ENCODE measurements at regions not wholly inside any gene's neighbourhood (a gene's known extent, or its start where the extent isn't known, plus 50 kb on each side); places are given as distances from the start of the nearest gene placed in this dataset.

DNA sequence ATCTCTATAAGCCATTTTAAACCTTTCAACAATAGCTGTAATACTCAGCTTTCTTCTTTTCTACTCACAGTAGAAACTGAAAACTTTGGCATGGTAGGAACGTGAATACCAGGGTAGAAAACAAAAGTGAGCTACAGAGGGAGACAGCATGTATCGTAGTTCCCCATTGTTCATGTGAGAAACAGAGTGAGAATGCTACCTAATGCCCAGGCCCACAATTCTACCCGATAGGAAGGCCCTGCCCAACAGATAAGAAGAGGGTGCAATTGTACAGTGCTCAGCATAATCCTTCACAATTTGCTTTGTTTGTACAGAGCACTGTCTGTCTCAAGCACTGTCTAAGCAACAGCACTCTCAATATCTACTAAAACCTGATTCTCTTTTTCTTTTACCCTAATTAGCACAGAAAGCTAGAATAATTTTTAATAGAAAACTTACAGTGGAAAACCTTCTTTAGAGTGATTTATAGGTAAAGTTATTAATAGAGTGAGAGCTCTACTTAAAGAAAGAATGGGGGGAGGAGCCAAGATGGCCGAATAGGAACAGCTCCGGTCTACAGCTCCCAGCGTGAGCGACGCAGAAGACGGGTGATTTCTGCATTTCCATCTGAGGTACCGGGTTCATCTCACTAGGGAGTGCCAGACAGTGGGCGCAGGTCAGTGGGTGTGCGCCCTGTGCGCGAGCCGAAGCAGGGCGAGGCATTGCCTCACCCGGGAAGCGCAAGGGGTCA lies 322.3 kb downstream of the EFNB2 start:
- no peak for DNase-seq (ENCODE audit: extremely low read depth, insufficient read length)
- Histone ChIP-seq H3K27me3 (replicated peaks; ENCODE audit: control insufficient read depth, insufficient read depth, low read length) (no peaks in the 10 kb centered on the region), H3K36me3 (ENCODE audit: control insufficient read depth, insufficient read depth, low read length) (no peaks in the 10 kb centered on the region), H3K4me3 (replicated peaks; ENCODE audit: low read depth, low read length) (no peak overlapping the region)
- TF ChIP-seq, protein P1, sequence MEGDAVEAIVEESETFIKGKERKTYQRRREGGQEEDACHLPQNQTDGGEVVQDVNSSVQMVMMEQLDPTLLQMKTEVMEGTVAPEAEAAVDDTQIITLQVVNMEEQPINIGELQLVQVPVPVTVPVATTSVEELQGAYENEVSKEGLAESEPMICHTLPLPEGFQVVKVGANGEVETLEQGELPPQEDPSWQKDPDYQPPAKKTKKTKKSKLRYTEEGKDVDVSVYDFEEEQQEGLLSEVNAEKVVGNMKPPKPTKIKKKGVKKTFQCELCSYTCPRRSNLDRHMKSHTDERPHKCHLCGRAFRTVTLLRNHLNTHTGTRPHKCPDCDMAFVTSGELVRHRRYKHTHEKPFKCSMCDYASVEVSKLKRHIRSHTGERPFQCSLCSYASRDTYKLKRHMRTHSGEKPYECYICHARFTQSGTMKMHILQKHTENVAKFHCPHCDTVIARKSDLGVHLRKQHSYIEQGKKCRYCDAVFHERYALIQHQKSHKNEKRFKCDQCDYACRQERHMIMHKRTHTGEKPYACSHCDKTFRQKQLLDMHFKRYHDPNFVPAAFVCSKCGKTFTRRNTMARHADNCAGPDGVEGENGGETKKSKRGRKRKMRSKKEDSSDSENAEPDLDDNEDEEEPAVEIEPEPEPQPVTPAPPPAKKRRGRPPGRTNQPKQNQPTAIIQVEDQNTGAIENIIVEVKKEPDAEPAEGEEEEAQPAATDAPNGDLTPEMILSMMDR (IDR thresholded peaks at IDR 0.05; ENCODE audit: insufficient read depth, low read length, poor library complexity, severe bottlenecking), result no peak

DNA sequence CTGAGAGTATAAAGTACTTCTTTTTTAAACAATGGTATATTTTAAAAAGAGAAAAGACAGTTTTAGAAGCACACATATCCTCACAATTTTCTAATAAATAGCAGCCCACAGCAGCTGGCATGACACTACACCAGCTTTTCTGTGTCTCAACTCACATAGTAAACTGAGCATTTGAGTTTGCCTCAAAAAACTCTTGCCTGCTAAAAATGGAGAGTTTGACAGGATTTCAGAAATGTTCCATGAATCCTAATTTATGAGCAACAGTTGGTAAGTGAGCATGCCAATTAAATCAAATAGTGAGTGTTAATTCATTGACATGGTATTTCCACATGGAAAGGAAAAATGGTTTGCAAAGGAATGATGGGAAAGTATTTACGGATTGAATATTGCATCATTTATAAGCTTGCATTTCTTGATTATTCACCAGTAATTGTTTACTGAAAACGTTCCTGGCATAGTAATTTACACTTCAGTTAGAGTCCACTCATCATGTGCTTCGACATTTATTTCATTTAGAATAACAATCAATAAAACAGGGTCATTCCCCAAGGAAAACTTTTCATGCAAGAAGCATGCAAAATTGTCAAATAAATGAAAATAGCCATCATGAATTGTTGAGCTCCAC lies 323.0 kb downstream of the EFNB2 start:
- DNase-seq (ENCODE audit: extremely low read depth, insufficient read length), result no peak
- Histone ChIP-seq H3K4me3 (replicated peaks; ENCODE audit: low read depth, low read length) (no peak overlapping the region), H3K36me3 (ENCODE audit: control insufficient read depth, insufficient read depth, low read length) (no peaks in the 10 kb centered on the region), H3K27me3 (replicated peaks; ENCODE audit: control insufficient read depth, insufficient read depth, low read length) (no peaks in the 10 kb centered on the region)
- TF ChIP-seq, protein P1 (IDR thresholded peaks at IDR 0.05; ENCODE audit: insufficient read depth, low read length, poor library complexity, severe bottlenecking), result no peak

DNA sequence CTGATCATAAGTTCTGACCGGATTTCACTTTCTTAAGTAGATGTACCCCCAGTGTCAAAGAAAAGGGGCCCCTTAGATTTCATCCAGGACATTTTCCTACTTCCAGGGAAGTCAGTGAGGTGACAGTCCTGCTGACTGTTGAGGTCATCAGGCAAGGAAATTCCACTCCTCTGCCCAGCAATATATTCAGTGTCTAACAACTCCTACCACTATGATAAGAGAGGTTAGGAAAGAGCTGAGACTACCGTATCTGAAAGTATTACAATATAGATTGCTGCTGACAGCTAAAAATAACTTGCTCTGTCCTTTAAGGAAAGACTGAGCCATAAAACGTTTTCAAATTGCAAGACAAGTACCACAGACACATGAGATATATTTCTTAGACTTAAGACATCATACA lies 325.1 kb downstream of the EFNB2 start:
- H3K36me3 ChIP-seq (ENCODE audit: control insufficient read depth, insufficient read depth, low read length), result no peaks in the 10 kb centered on the region
- TF ChIP-seq, protein P1 (IDR thresholded peaks at IDR 0.05; ENCODE audit: insufficient read depth, low read length, poor library complexity, severe bottlenecking), result no peak
- no peaks in the 10 kb centered on the region for H3K27me3 ChIP-seq (replicated peaks; ENCODE audit: control insufficient read depth, insufficient read depth, low read length)
- DNase-seq (ENCODE audit: extremely low read depth, insufficient read length), result no peak
- H3K4me3 ChIP-seq (replicated peaks; ENCODE audit: low read depth, low read length), result no peak overlapping the region

DNA sequence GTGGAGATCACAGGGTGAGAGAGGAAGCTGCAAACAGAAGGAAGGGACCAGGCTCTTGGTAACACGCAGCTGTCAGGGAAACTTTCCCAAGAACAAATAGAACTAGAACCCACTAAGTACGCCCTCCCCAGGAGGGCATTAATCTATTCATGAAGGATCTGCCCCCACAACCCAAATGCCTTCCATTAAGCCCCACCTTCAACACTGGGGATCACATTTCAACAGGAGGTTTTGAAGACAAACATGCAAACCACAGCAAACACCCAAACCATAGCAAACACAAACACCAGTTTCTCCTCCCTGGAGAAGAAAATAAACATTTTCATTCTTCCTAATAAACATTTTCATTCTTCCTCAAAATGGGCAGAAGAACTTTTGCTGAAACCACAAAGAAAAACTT lies 329.6 kb downstream of the EFNB2 start:
- Histone ChIP-seq H3K27me3 (replicated peaks; ENCODE audit: control insufficient read depth, insufficient read depth, low read length) (no peaks in the 10 kb centered on the region), H3K4me3 (replicated peaks; ENCODE audit: low read depth, low read length) (no peak overlapping the region), H3K36me3 (ENCODE audit: control insufficient read depth, insufficient read depth, low read length) (no peaks in the 10 kb centered on the region)
- TF ChIP-seq, protein P1 (IDR thresholded peaks at IDR 0.05; ENCODE audit: insufficient read depth, low read length, poor library complexity, severe bottlenecking), result no peak
- no peak for DNase-seq (ENCODE audit: extremely low read depth, insufficient read length)

DNA sequence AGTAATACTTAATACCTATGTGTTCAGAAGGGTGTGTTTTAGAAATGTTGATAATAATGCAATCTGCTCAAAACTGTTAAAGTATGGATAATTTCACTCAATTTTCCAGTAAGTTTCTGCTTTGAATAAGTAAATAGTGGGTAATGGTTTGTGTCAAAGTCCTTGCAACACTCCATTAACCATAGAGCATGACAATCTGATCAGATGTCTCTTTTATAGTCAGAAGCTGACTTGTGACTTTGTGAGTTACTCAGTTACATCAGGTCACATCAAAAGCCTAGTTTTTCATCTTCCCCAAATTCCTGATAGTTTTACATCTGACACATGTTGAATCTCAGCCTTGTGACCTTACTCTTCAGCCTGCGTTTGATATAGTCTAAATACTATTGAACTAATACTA lies 338.0 kb downstream of the EFNB2 start:
- DNase-seq (ENCODE audit: extremely low read depth, insufficient read length), result no peak
- Histone ChIP-seq H3K4me3 (replicated peaks; ENCODE audit: low read depth, low read length) (no peak overlapping the region), H3K27me3 (replicated peaks; ENCODE audit: control insufficient read depth, insufficient read depth, low read length) (no peaks in the 10 kb centered on the region), H3K36me3 (ENCODE audit: control insufficient read depth, insufficient read depth, low read length) (no peaks in the 10 kb centered on the region)
- TF ChIP-seq, protein P1 (IDR thresholded peaks at IDR 0.05; ENCODE audit: insufficient read depth, low read length, poor library complexity, severe bottlenecking), result no peak
